ENCODE measurements at regions not wholly inside any gene's neighbourhood (a gene's known extent, or its start where the extent isn't known, plus 50 kb on each side); places are given as distances from the start of the nearest gene placed in this dataset.

- TF ChIP-seq CTCF (IDR thresholded peaks at IDR 0.05; ENCODE audit: low read depth, low read length): no peak
- TF ChIP-seq EZH2phosphoT487 (IDR thresholded peaks at IDR 0.05; ENCODE audit: low read depth): no peak
These were observed 246.0 kb upstream of the PHF14 start for GRCh38 chr7:10727636-10728035.

All from OCI-LY3 (cell line).